Osteoblast (primary cell): ENCODE measurements at regions not wholly inside any gene's neighbourhood (a gene's known extent, or its start where the extent isn't known, plus 50 kb on each side); places are given as distances from the start of the nearest gene placed in this dataset.

Experiments used
- DNase-seq: peaks from one replicate; pipeline ENCODE4 v3.0.0; 2011; ENCODE audit warnings: low spot score, mixed read lengths; ENCODE audit not compliant: insufficient read length; ENCODE audit errors: missing footprints
- H2AFZ ChIP-seq: 2 replicates; pipeline ENCODE4 v1.6.0; 2011; ENCODE audit warnings: mild to moderate bottlenecking, low read length
- H3K27ac ChIP-seq: 2 replicates; pipeline ENCODE4 v1.5.1; 2011; ENCODE audit warnings: mild to moderate bottlenecking, low read depth, low read length, moderate library complexity
- H3K27me3 ChIP-seq: 2 replicates; pipeline ENCODE4 v1.6.0; 2012; ENCODE audit warnings: mild to moderate bottlenecking, control low read depth, inconsistent platforms, low read length, moderate library complexity; ENCODE audit not compliant: insufficient read depth
- H3K36me3 ChIP-seq: 2 replicates; pipeline ENCODE4 v1.5.1; 2011; ENCODE audit warnings: mild to moderate bottlenecking, low read length, control low read depth, moderate library complexity; ENCODE audit not compliant: insufficient read depth
- H3K4me1 ChIP-seq: 2 replicates; pipeline ENCODE4 v1.5.1; 2011; ENCODE audit warnings: mild to moderate bottlenecking, low read length, control low read depth, moderate library complexity; ENCODE audit not compliant: insufficient read depth
- H3K4me2 ChIP-seq: 2 replicates; pipeline ENCODE4 v1.6.0; 2011; ENCODE audit warnings: mild to moderate bottlenecking, low read length; ENCODE audit not compliant: insufficient read depth
- H3K4me3 ChIP-seq: fragments of 200-600 bp; sonication (generic); 3 replicates; pipeline ENCODE4 v1.5.1; 2012; ENCODE audit warnings: mild to moderate bottlenecking, low read length, inconsistent platforms; ENCODE audit not compliant: insufficient read depth
- H3K79me2 ChIP-seq: 2 replicates; pipeline ENCODE4 v1.6.0; 2012; ENCODE audit warnings: mild to moderate bottlenecking, low read length, control low read depth, inconsistent platforms; ENCODE audit not compliant: insufficient read depth
- H3K9me3 ChIP-seq: 2 replicates; pipeline ENCODE4 v1.5.1; 2011; ENCODE audit warnings: low read depth, low read length, control low read depth
- H4K20me1 ChIP-seq: 2 replicates; pipeline ENCODE4 v1.6.0; 2012; ENCODE audit warnings: mild to moderate bottlenecking, low read length, control low read depth; ENCODE audit not compliant: insufficient read depth
- CTCF ChIP-seq: IDR thresholded peaks from 2 replicates; pipeline ENCODE4 v1.5.1; 2011; ENCODE audit warnings: mild to moderate bottlenecking, low read depth, low read length, moderate library complexity; ENCODE audit errors: extremely low read depth

GRCh38 chr11:91366816-91367215 lies 857.8 kb upstream of the FAT3 start:
- Histone ChIP-seq H3K36me3 (no peaks in the 10 kb centered on the region), H3K4me3 (no peak overlapping the region), H2AFZ (no peak overlapping the region), H3K27ac (no peak overlapping the region), H3K4me2 (no peak overlapping the region), H3K4me1 (no peaks in the 10 kb centered on the region), H4K20me1 (no peaks in the 10 kb centered on the region), H3K79me2 (no peaks in the 10 kb centered on the region), H3K9me3 (no peaks in the 10 kb centered on the region), H3K27me3 (no peaks in the 10 kb centered on the region)
- DNase-seq = no peak
- TF ChIP-seq CTCF = no peak

- Histone ChIP-seq H3K79me2 (no peaks in the 10 kb centered on the region), H2AFZ (no peak overlapping the region), H3K36me3 (no peaks in the 10 kb centered on the region), H3K4me1 (no peaks in the 10 kb centered on the region), H3K4me3 (no peak overlapping the region), H3K4me2 (no peak overlapping the region), H3K9me3 (no peaks in the 10 kb centered on the region), H4K20me1 (no peaks in the 10 kb centered on the region), H3K27ac (no peak overlapping the region), H3K27me3 (no peaks in the 10 kb centered on the region)
- no peak for TF ChIP-seq CTCF
- DNase-seq = no peak
Observed at GRCh38 chr11:91365986-91366585, 858.5 kb upstream of the FAT3 start.

GRCh38 chr11:91350931-91351330 lies 873.7 kb upstream of the FAT3 start:
- no peak for TF ChIP-seq CTCF
- H3K4me2 ChIP-seq = no peak overlapping the region
- H3K4me3 ChIP-seq = no peak overlapping the region
- H3K27me3 ChIP-seq = no peaks in the 10 kb centered on the region
- no peak for DNase-seq
- H3K36me3 ChIP-seq = no peaks in the 10 kb centered on the region
- no peaks in the 10 kb centered on the region for H3K79me2 ChIP-seq
- H3K27ac ChIP-seq = no peak overlapping the region
- no peak overlapping the region for H2AFZ ChIP-seq
- no peaks in the 10 kb centered on the region for H4K20me1 ChIP-seq
- H3K9me3 ChIP-seq = no peaks in the 10 kb centered on the region
- no peaks in the 10 kb centered on the region for H3K4me1 ChIP-seq

- no peak for TF ChIP-seq CTCF
- Histone ChIP-seq H3K79me2 (no peaks in the 10 kb centered on the region), H2AFZ (no peak overlapping the region), H3K27me3 (no peaks in the 10 kb centered on the region), H3K4me1 (no peaks in the 10 kb centered on the region), H3K4me2 (no peak overlapping the region), H3K36me3 (no peaks in the 10 kb centered on the region), H3K4me3 (no peak overlapping the region), H3K9me3 (peaks cover 2% of the 10 kb centered on the region), H3K27ac (no peak overlapping the region), H4K20me1 (no peaks in the 10 kb centered on the region)
- no peak for DNase-seq
Observed at GRCh38 chr11:91326751-91327150, 897.9 kb upstream of the FAT3 start.
